Kidney capillary endothelial cell (primary cell): ENCODE measurements at regions not wholly inside any gene's neighbourhood (a gene's known extent, or its start where the extent isn't known, plus 50 kb on each side); places are given as distances from the start of the nearest gene placed in this dataset.
"Not testable (repeated sequence)": the region's sequence is repeated elsewhere in the genome, so short reads cannot be mapped to it uniquely, and the experiment has no call there.

Experiments
- DNase-seq: peaks from one replicate; pipeline ENCODE4 v3.0.0-alpha.2; 2018; ENCODE audit warnings: low spot score

DNA sequence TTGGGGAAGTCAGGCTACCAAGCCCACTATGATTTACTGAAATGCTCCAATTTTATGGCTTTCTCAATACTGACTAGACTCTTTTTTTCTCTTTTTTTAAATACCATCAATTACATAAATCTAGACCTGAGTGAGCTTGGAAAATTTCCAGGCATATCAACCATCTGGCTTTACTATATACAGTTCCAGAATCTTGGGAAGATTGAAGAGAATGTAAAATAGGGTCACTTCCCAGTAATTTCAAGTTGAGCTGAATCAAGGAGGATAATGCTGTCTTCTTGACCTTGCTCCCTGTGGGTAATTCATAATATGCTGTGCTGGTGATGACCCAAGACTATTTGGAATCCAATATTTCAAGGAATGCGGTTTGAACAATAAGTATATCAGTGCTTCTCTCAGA, 108.1 kb downstream of the MAP3K21 start:
- DNase-seq = no peak

DNA sequence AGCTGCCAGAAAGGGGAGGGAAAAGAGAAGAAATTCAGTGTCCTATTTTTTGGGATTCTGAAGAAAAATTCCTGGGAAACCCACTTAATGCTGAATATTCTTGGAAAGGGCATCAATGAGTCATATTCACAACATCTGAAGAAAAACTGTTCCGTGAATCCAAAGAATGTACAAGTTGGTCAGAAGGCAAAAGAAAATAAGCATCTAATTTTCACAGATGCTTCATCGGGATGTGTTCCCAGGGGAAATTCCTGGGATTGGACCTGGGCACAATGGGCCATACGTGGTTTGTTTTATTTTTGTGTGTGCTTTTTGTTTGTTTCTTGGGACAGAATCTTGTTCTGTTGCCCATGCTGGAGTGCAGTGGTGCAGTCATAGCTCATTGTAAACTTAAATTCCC, 112.2 kb downstream of the MAP3K21 start:
- no peak for DNase-seq

- peak; percentile 46 for DNase-seq
Observed at GRCh38 chr1:233440951-233441401, 113.5 kb downstream of the MAP3K21 start.

DNA sequence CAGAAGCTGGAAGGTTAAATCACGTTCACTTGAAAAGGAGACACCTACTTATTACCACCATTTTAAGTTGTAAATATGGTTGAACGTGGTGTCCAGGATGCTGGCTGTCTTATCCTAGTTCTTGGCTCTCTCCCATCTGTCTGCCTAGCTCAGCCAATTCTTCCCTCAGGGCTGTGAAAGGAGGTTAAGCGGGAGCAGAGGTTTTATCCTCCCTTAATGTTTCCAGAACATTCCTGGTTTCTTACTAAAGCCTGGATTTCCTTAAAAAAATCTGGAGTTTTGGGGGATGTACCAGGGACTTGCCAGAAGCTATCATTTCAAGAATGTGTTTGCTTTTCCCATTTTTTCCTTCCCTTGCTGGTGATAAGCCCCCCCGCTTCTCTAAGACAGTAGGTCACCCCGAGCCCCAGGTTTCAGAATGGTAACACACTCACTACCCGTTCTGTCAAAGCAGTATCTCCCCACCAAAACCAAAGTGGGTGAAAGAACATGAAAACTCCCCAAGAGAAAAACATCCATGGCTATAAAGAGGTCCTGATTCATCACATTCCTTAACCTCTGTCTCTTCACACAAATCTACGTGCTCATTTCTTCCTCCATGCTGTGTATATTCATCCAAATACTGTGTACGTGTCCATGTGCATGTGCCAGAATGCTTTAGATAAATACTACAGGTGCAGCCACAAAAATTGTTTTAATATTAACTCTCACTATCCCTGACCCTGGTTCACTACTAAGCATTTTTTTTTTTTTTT, 114.7 kb downstream of the MAP3K21 start:
- no peak for DNase-seq

DNA sequence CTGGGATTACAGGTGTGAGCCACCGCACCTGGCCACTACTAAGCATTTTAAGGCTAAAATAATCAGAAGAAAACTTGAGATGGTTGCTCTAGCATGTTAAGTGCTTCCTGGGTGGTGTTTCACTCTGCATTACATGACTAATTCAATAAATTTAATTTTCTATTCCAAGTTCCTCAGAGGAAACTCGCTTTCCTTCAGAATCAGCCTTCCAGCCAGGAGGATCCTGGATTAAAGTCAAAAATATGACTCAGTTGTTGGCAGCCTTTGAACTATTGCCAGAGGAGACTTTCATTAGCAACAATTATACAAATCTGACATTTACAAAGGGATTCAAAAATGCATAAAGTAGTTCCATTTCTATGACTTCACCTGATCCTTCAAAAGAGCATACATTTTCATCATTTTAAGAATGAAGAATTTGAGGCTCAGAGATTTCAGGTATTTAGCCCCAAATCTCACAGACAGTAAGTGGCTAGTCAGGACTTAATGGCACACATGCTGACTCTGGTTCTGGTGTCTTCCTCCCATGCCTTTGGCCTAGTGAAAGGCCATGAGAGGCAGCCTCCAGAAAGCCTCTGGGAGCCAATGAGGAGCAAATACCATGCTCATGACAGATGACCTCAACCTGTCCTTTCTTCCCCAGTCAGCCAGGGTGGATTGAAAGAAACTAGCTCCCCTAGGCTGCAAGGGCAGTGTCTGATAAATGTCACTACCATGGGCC, 115.7 kb downstream of the MAP3K21 start:
- no peak for DNase-seq

- DNase-seq = no peak
Observed at GRCh38 chr1:233444484-233444883, 117.0 kb downstream of the MAP3K21 start.

DNA sequence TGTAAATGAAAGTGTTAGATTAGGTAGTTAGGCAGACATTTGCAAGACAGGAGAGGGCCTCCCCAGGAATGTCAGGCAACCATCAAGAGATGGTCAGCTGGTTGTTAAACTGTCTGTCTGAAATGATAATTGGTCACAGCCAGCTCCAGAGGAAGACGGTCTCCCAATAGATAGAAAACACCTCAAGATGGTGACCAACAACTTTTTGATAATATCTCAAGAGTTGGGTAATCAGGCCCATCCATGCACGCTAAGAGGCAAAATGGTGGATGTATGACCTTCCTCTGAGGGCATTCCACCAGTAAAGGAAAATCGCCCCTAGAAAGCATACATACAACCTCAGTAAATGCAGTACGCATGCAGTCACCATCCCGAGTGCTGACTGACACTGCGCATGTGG, 118.2 kb downstream of the MAP3K21 start:
- no peak for DNase-seq

GRCh38 chr1:233446935-233447334, 119.4 kb downstream of the MAP3K21 start:
- DNase-seq = no peak

- no peak for DNase-seq
Observed at GRCh38 chr1:233448109-233448689, 120.7 kb downstream of the MAP3K21 start.

GRCh38 chr1:233452724-233453123, 125.2 kb downstream of the MAP3K21 start:
- DNase-seq = no peak

- no peak for DNase-seq
Observed at GRCh38 chr1:233453433-233454200, 126.1 kb downstream of the MAP3K21 start.

- DNase-seq = no peak
Observed at GRCh38 chr1:233459470-233459945, 132.0 kb downstream of the MAP3K21 start.

DNA sequence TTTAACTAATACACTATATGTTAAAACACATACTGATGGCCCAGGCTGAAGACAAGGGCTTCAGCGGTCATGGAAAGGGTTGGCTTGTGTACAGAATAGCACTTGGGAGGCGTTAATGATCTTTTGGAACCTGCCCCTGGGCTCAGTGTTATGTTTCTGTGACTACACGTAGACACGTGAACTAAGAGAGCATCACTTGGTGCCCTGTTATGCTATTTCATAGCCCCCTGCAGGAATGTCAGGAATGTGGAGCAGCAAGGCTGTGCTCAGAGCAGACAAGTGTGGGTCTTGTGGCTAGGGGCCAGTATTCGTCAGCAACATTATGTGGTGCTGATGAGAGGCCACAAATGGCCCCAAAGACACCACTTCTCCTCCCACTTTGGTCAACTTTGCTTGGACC, 132.4 kb downstream of the MAP3K21 start:
- DNase-seq = no peak

DNA sequence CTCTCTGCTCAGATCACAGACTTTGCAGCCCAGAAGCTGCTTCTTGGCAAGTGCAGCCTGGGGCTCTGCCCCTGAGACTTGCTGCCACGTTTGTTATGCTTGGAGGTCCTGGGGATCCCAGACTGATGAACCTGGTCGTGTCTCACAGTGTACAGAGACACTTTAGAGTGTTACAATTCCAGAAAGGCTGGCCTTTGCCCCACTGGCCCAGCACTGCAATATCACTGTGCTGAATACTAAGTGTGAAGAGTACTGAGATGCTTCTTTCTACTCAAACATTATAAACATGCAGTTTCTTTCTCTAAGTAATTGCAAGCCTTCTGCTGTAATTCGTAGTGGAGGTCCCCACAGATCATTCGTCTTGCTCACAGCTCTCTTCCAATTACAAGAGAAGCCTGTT, 133.2 kb downstream of the MAP3K21 start:
- DNase-seq = no peak

DNA sequence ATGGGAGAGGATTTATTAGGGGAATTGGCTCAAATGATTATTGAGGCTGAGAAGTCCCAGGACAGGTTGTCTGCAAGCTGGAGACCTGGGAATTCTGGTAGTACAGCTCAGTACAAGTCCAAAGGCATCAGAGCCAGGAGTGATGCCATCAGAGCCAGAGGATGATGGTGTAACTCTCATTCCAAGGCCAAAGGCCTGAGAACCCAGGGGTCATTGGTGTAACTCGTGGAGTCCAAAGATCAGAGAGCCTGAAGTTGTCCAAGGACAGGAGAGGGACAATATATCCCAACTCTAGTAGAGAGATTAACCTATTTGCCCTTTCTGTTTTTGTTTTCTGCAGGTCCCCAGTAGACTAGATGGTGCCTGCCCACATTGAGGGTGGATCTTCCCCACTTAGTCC, 134.3 kb downstream of the MAP3K21 start:
- no peak for DNase-seq

- no peak for DNase-seq
Observed at GRCh38 chr1:233463333-233463732, 135.8 kb downstream of the MAP3K21 start.

- DNase-seq = no peak
Observed at GRCh38 chr1:233465745-233466343, 138.3 kb downstream of the MAP3K21 start.

- no peak for DNase-seq
Observed at GRCh38 chr1:233470741-233471499, 143.0 kb upstream of the KCNK1 start.

GRCh38 chr1:233471851-233472250, 142.1 kb upstream of the KCNK1 start:
- DNase-seq = not testable (repeated sequence)

DNA sequence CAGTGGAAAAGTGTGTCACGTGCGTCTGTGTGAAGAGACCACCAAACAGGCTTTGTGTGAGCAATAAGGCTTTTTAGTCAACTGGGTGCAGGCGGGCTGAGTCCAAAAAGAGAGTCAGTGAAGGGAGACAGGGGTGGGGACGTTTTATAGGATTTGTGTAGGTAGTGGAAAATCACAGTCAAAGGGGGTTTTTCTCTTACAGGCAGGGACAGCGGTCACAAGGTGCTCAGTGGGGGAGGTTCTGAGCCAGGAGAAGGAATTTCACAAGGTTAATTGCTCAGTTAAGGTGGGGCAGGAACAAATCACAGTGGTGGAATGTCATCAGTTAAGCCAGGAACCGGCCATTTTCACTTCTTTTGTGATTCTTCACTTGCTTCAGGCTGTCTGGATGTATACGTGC, 141.1 kb upstream of the KCNK1 start:
- not testable (repeated sequence) for DNase-seq
